ENCODE measurements at regions not wholly inside any gene's neighbourhood (a gene's known extent, or its start where the extent isn't known, plus 50 kb on each side); places are given as distances from the start of the nearest gene placed in this dataset.
A peak's percentile ranks its signal among the peaks of the same experiment; 100 is the strongest.

GRCh38 chr9:87269296-87270176 is 228.1 kb upstream of the DAPK1 start:
- Histone ChIP-seq H3K9me3 (no peaks in the 10 kb centered on the region), H3K27me3 (no peaks in the 10 kb centered on the region), H3K36me3 (replicated peaks in 1 of 2; ENCODE audit: insufficient read depth in 1 of 2, low read depth in 2 of 2) (no peaks in the 10 kb centered on the region), H3K4me3 (no peak overlapping the region), H3K27ac (peak overlapping the region in 2 of 4 donors; percentile 63 to 70), H3K4me1 (peaks cover 10% of the 10 kb centered on the region)
- ATAC-seq (no peak), DNase-seq (no peak)
- TF ChIP-seq POLR2A (IDR thresholded peaks at IDR 0.05) (no peak), CTCF (IDR thresholded peaks at IDR 0.05) (no peak)
- intact Hi-C loops (cut with DNase I): no loop called here
- WGBS, 2 donors: 62 to 71% methylated on average over 7 of the region's 7 CpGs

GRCh38 chr9:87270221-87270847 is 227.3 kb upstream of the DAPK1 start:
- Histone ChIP-seq H3K36me3 (replicated peaks in 1 of 2; ENCODE audit: insufficient read depth in 1 of 2, low read depth in 2 of 2) (no peaks in the 10 kb centered on the region), H3K27ac (peak overlapping the region; percentile 11 to 70 (median 46)), H3K4me3 (no peak overlapping the region), H3K9me3 (no peaks in the 10 kb centered on the region), H3K4me1 (peaks cover 10% of the 10 kb centered on the region), H3K27me3 (no peaks in the 10 kb centered on the region)
- WGBS, 2 donors: 23 to 25% methylated on average over 16 of the region's 16 CpGs
- ATAC-seq (peak; percentile 77), DNase-seq (peak; percentile 23 to 63 (median 37))
- intact Hi-C loops (cut with DNase I): no loop called here
- TF ChIP-seq POLR2A (IDR thresholded peaks at IDR 0.05): peak in 1 of 3 donors; percentile 11
- TF ChIP-seq CTCF (IDR thresholded peaks at IDR 0.05): no peak

- no peak overlapping the region for H3K4me3 ChIP-seq
- intact Hi-C loops (cut with DNase I): no loop called here
- no peaks in the 10 kb centered on the region for H3K27me3 ChIP-seq
- ATAC-seq (no peak), DNase-seq (no peak)
- H3K4me1 ChIP-seq: peaks cover 10% of the 10 kb centered on the region
- H3K9me3 ChIP-seq: no peaks in the 10 kb centered on the region
- peak overlapping the region in 3 of 4 donors; percentile 28 to 70 (median 63) for H3K27ac ChIP-seq
- TF ChIP-seq POLR2A (IDR thresholded peaks at IDR 0.05): no peak
- no peak for TF ChIP-seq CTCF (IDR thresholded peaks at IDR 0.05)
- 70 to 71% methylated on average over 8 of the region's 8 CpGs for WGBS, 2 donors
- H3K36me3 ChIP-seq (replicated peaks in 1 of 2; ENCODE audit: insufficient read depth in 1 of 2, low read depth in 2 of 2): no peaks in the 10 kb centered on the region
Measured at GRCh38 chr9:87270848-87271234, 226.8 kb upstream of the DAPK1 start.

GRCh38 chr9:87271696-87272477 is 225.8 kb upstream of the DAPK1 start:
- ATAC-seq: no peak
- no peaks in the 10 kb centered on the region for H3K27me3 ChIP-seq
- no peak overlapping the region for H3K4me3 ChIP-seq
- H3K36me3 ChIP-seq (replicated peaks in 1 of 2; ENCODE audit: insufficient read depth in 1 of 2, low read depth in 2 of 2): no peaks in the 10 kb centered on the region
- TF ChIP-seq POLR2A (IDR thresholded peaks at IDR 0.05): no peak
- TF ChIP-seq CTCF (IDR thresholded peaks at IDR 0.05): no peak
- no peak for DNase-seq
- 63 to 67% methylated on average over 4 of the region's 4 CpGs for WGBS, 2 donors
- peaks cover 10% of the 10 kb centered on the region for H3K4me1 ChIP-seq
- intact Hi-C loops (cut with DNase I): no loop called here
- no peaks in the 10 kb centered on the region for H3K9me3 ChIP-seq
- peak overlapping the region in 1 of 4 donors; percentile 63 for H3K27ac ChIP-seq
